Smooth muscle cell (in vitro differentiated cells): ENCODE measurements at regions not wholly inside any gene's neighbourhood (a gene's known extent, or its start where the extent isn't known, plus 50 kb on each side); places are given as distances from the start of the nearest gene placed in this dataset.

Experiments used
- DNase-seq: peaks from one replicate; lab custom pipeline; 2025; ENCODE audit not compliant: unreplicated experiment; lab: John Stamatoyannopoulos, UW
- H2AFZ ChIP-seq: fragments of 200-600 bp; sonication (generic); 2 replicates; pipeline ENCODE4 v1.6.0; 2016; ENCODE audit warnings: antibody characterized with exemption, low read depth, mild to moderate bottlenecking
- H3F3A ChIP-seq: fragments of 200-600 bp; sonication (generic); 2 replicates; pipeline ENCODE4 v1.6.0; 2017; ENCODE audit warnings: antibody characterized with exemption, low read depth
- H3K27ac ChIP-seq: fragments of 200-600 bp; sonication (generic); 2 replicates; pipeline ENCODE4 v1.5.1; 2016; ENCODE audit warnings: low read depth, mild to moderate bottlenecking
- H3K27me3 ChIP-seq: fragments of 200-600 bp; sonication (generic); 2 replicates; pipeline ENCODE4 v1.6.1; 2016; ENCODE audit warnings: low read depth, mild to moderate bottlenecking
- H3K36me3 ChIP-seq: fragments of 200-600 bp; sonication (generic); 2 replicates; pipeline ENCODE4 v1.5.1; 2016; ENCODE audit warnings: low read depth
- H3K4me1 ChIP-seq: fragments of 200-600 bp; sonication (generic); 2 replicates; pipeline ENCODE4 v1.5.1; 2016; ENCODE audit warnings: low read depth
- H3K4me2 ChIP-seq: fragments of 200-600 bp; sonication (generic); 2 replicates; pipeline ENCODE4 v1.6.0; 2016; ENCODE audit warnings: mild to moderate bottlenecking
- H3K4me3 ChIP-seq: fragments of 200-600 bp; sonication (generic); 2 replicates; pipeline ENCODE4 v1.5.1; 2016; ENCODE audit warnings: mild to moderate bottlenecking
- H3K79me2 ChIP-seq: fragments of 200-600 bp; sonication (generic); 2 replicates; pipeline ENCODE4 v1.6.0; 2016; ENCODE audit warnings: low read depth, mild to moderate bottlenecking
- H3K9ac ChIP-seq: fragments of 200-600 bp; sonication (generic); 2 replicates; pipeline ENCODE4 v1.6.0; 2016; ENCODE audit warnings: low read depth
- H3K9me3 ChIP-seq: fragments of 200-600 bp; sonication (generic); replicated peaks from 2 replicates; pipeline ENCODE4 v1.5.1; 2016; ENCODE audit warnings: low read depth
- H4K20me1 ChIP-seq: fragments of 200-600 bp; sonication (generic); 2 replicates; pipeline ENCODE4 v1.6.0; 2016; ENCODE audit warnings: low read depth
- CTCF ChIP-seq: fragments of 200-600 bp; sonication (generic); IDR thresholded peaks from 2 replicates; pipeline ENCODE4 v1.5.1; 2017; ENCODE audit warnings: borderline replicate concordance, mild to moderate bottlenecking, antibody characterized with exemption; ENCODE audit not compliant: insufficient read depth, poor library complexity, severe bottlenecking
- WGBS: methylation state at CpG from one replicate; pipeline ENCODE4 v1.1.7; 2016; ENCODE audit warnings: low lambda C conversion rate; 5-methylcytosine and 5-hydroxymethylcytosine counted together

DNA sequence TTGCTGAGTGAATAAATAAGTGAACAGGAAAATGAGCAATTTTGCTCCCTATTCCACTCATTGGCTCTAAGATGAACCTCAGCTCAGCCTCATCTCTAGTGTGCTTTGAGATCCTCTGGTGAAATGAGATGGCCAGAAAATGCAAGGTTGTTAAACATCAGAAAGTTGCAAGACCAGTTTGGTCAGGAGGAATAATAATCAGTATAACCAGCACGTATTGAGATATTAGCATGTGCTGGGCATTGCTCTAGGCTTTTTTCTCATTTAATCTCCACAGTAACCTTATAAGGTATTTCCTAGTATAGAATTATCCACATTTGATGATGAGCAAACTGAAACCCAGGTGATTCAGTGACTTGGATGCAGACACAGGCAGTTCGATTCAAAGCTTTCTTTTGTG is 110.5 kb upstream of the PAK3 start:
- Histone ChIP-seq H3F3A (no peaks in the 10 kb centered on the region), H3K9me3 (no peaks in the 10 kb centered on the region), H3K9ac (no peak overlapping the region), H2AFZ (no peak overlapping the region), H3K27me3 (no peaks in the 10 kb centered on the region), H4K20me1 (no peaks in the 10 kb centered on the region), H3K36me3 (no peaks in the 10 kb centered on the region), H3K79me2 (no peaks in the 10 kb centered on the region), H3K4me2 (no peak overlapping the region), H3K4me1 (no peaks in the 10 kb centered on the region), H3K4me3 (no peak overlapping the region), H3K27ac (no peak overlapping the region)
- DNase-seq, result no peak
- no peak for TF ChIP-seq CTCF
- WGBS, result 41% methylated on average over 2 of the region's 2 CpGs

GRCh38 chrX:110983024-110983423 is 113.0 kb upstream of the PAK3 start:
- no peaks in the 10 kb centered on the region for H3F3A ChIP-seq
- DNase-seq, result no peak

GRCh38 chrX:110966839-110967238 is 129.2 kb upstream of the PAK3 start:
- 83% methylated on average over 1 of the region's 1 CpG for WGBS
- no peaks in the 10 kb centered on the region for H3K9me3 ChIP-seq
- H3K36me3 ChIP-seq, result no peaks in the 10 kb centered on the region
- H3K27ac ChIP-seq, result no peak overlapping the region
- no peaks in the 10 kb centered on the region for H4K20me1 ChIP-seq
- H3F3A ChIP-seq, result no peaks in the 10 kb centered on the region
- DNase-seq, result no peak
- no peak overlapping the region for H2AFZ ChIP-seq
- H3K4me1 ChIP-seq, result peaks cover 15% of the 10 kb centered on the region
- H3K79me2 ChIP-seq, result no peaks in the 10 kb centered on the region
- H3K4me3 ChIP-seq, result no peak overlapping the region
- H3K4me2 ChIP-seq, result no peak overlapping the region
- no peaks in the 10 kb centered on the region for H3K27me3 ChIP-seq
- TF ChIP-seq CTCF, result no peak
- H3K9ac ChIP-seq, result no peak overlapping the region

More at GRCh38 chrX:110983024-110983423, 113.0 kb upstream of the PAK3 start:
- no peaks in the 10 kb centered on the region for H3K79me2 ChIP-seq
- H3K27me3 ChIP-seq, result no peaks in the 10 kb centered on the region
- no peaks in the 10 kb centered on the region for H3K9me3 ChIP-seq
- no peaks in the 10 kb centered on the region for H3K4me1 ChIP-seq
- no peak overlapping the region for H3K4me2 ChIP-seq
- no peak overlapping the region for H3K4me3 ChIP-seq
- WGBS, result 53% methylated on average over 2 of the region's 2 CpGs
- H2AFZ ChIP-seq, result no peak overlapping the region
- H3K36me3 ChIP-seq, result no peaks in the 10 kb centered on the region
- H3K27ac ChIP-seq, result no peak overlapping the region
- TF ChIP-seq CTCF, result no peak
- H3K9ac ChIP-seq, result no peak overlapping the region
- H4K20me1 ChIP-seq, result no peaks in the 10 kb centered on the region

GRCh38 chrX:110966091-110966454 is 129.9 kb upstream of the PAK3 start:
- Histone ChIP-seq H3K9ac (no peak overlapping the region), H3K9me3 (no peaks in the 10 kb centered on the region), H3K27me3 (no peaks in the 10 kb centered on the region), H3K4me1 (peaks cover 15% of the 10 kb centered on the region), H3K4me2 (no peak overlapping the region), H3K79me2 (no peaks in the 10 kb centered on the region), H2AFZ (no peak overlapping the region), H3K4me3 (no peak overlapping the region), H4K20me1 (no peaks in the 10 kb centered on the region), H3K36me3 (no peaks in the 10 kb centered on the region), H3F3A (no peaks in the 10 kb centered on the region), H3K27ac (no peak overlapping the region)
- 71% methylated on average over 1 of the region's 1 CpG for WGBS
- no peak for TF ChIP-seq CTCF
- no peak for DNase-seq
